Duodenal mucosa (tissue), 2 donors: ENCODE measurements at regions not wholly inside any gene's neighbourhood (a gene's known extent, or its start where the extent isn't known, plus 50 kb on each side); places are given as distances from the start of the nearest gene placed in this dataset.

Experiments
- H3K27ac ChIP-seq: one replicate; pipeline ENCODE4 v1.7.0; 2013; ENCODE audit warnings: low read depth, low read length
- H3K27me3 ChIP-seq, 2 donors: one replicate each; pipeline ENCODE4 v1.7.0; 2013; ENCODE audit warnings: low read length in 2 of 2, control low read depth in 1 of 2; ENCODE audit not compliant: insufficient read depth in 2 of 2, control insufficient read depth in 1 of 2
- H3K36me3 ChIP-seq, 2 donors: one replicate each; pipeline ENCODE4 v1.7.0; 2013; ENCODE audit warnings: low read length in 2 of 2, control low read depth in 1 of 2; ENCODE audit not compliant: insufficient read depth in 2 of 2, control insufficient read depth in 1 of 2
- H3K4me1 ChIP-seq, 2 donors: one replicate each; pipeline ENCODE4 v1.7.0; 2013; ENCODE audit warnings: low read length in 2 of 2, control low read depth in 1 of 2; ENCODE audit not compliant: insufficient read depth in 2 of 2, control insufficient read depth in 1 of 2
- H3K4me3 ChIP-seq, 2 donors: one replicate each; pipeline ENCODE4 v1.7.0; 2013; ENCODE audit warnings: low read length in 2 of 2, low read depth in 1 of 2
- H3K9ac ChIP-seq, 2 donors: one replicate each; pipeline ENCODE4 v1.7.0; 2013; ENCODE audit warnings: low read length in 2 of 2, low read depth in 1 of 2
- H3K9me3 ChIP-seq, 2 donors: one replicate each; pipeline ENCODE4 v1.7.0; 2013; ENCODE audit warnings: low read length in 2 of 2, control low read depth in 1 of 2; ENCODE audit not compliant: control insufficient read depth in 1 of 2

- no peak overlapping the region for H3K4me3 ChIP-seq
- no peaks in the 10 kb centered on the region for H3K27me3 ChIP-seq
- no peak overlapping the region for H3K27ac ChIP-seq
- H3K36me3 ChIP-seq = no peaks in the 10 kb centered on the region
- no peak overlapping the region for H3K9ac ChIP-seq
- peaks cover 0 to 9% of the 10 kb centered on the region in 2 donors for H3K9me3 ChIP-seq
- no peaks in the 10 kb centered on the region for H3K4me1 ChIP-seq
Measured at GRCh38 chr5:15354021-15354420, 146.0 kb upstream of the FBXL7 start.

- no peak overlapping the region for H3K4me3 ChIP-seq
- no peak overlapping the region for H3K9ac ChIP-seq
- no peak overlapping the region for H3K27ac ChIP-seq
- H3K9me3 ChIP-seq = peaks cover 0 to 9% of the 10 kb centered on the region in 2 donors
- no peaks in the 10 kb centered on the region for H3K27me3 ChIP-seq
- no peaks in the 10 kb centered on the region for H3K4me1 ChIP-seq
- H3K36me3 ChIP-seq = no peaks in the 10 kb centered on the region
Measured at GRCh38 chr5:15353086-15353645, 146.8 kb upstream of the FBXL7 start.

GRCh38 chr5:15350614-15351013 lies 149.4 kb upstream of the FBXL7 start:
- Histone ChIP-seq H3K9me3 (peaks cover 0 to 5% of the 10 kb centered on the region in 2 donors), H3K27me3 (no peaks in the 10 kb centered on the region), H3K27ac (no peak overlapping the region), H3K4me3 (no peak overlapping the region), H3K4me1 (no peaks in the 10 kb centered on the region), H3K9ac (no peak overlapping the region), H3K36me3 (no peaks in the 10 kb centered on the region)

GRCh38 chr5:15346738-15347137 lies 153.2 kb upstream of the FBXL7 start:
- Histone ChIP-seq H3K36me3 (no peaks in the 10 kb centered on the region), H3K4me3 (no peak overlapping the region), H3K27me3 (no peaks in the 10 kb centered on the region), H3K4me1 (no peaks in the 10 kb centered on the region), H3K9ac (no peak overlapping the region), H3K9me3 (peaks cover 0 to 4% of the 10 kb centered on the region in 2 donors), H3K27ac (no peak overlapping the region)

GRCh38 chr5:15344954-15345353 lies 155.0 kb upstream of the FBXL7 start:
- Histone ChIP-seq H3K36me3 (no peaks in the 10 kb centered on the region), H3K9me3 (peaks cover 0 to 9% of the 10 kb centered on the region in 2 donors), H3K4me3 (no peak overlapping the region), H3K27ac (no peak overlapping the region), H3K9ac (no peak overlapping the region), H3K27me3 (no peaks in the 10 kb centered on the region), H3K4me1 (no peaks in the 10 kb centered on the region)

DNA sequence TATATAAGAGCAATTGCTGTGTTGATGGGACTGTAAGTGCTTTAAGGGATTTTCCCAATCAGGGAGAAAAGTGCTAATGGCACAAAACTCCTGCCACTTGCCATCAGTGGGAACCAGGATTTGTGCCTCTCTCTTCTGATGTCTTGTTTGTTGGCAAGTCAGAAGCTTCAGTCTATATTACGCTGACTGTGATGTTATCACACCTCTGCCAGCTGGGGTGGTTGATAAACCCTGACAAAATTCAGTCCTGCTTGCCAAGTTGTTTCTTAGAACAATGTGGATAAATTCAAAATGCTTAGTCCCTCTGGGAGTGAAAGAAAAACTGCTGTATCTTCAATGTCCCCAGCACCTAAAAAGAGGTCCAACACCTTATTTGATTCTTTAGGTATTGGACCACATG lies 161.4 kb upstream of the FBXL7 start:
- Histone ChIP-seq H3K4me3 (no peak overlapping the region), H3K27me3 (no peaks in the 10 kb centered on the region), H3K9ac (no peak overlapping the region), H3K9me3 (peaks cover 0 to 5% of the 10 kb centered on the region in 2 donors), H3K27ac (no peak overlapping the region), H3K4me1 (no peaks in the 10 kb centered on the region), H3K36me3 (no peaks in the 10 kb centered on the region)

DNA sequence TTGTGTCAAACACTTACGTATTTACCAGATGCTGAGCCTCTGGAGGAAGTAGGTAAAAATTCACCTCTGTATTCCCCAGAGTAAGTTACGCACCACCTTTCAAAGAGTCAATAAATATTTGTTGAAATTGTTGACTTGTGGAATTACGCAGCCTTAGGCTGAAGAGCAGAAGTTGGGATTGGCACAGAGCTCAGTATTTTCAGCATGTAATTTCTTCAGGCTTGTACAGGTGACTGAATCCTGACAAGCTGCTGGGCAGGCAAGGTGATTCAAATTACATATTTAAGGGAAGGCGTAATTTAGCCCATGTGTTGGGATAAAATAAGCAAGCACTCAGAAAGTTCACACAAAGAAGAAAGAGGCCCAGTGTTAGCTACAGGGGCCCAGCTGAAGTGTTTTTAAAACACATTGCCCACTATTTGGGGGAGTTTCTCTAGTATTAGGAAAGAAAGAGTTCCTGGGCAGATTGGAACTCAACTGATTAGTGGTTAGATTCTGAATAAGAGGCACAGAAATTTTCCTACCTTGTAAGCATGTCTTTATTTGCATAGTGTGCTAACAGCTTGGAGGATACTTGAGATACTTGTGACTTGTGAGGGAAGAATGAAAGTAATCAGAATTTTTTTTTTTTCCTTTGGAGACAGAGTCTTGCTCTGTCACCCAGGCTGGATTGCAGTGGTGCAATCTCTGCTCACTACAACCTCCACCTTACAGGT lies 165.3 kb upstream of the FBXL7 start:
- Histone ChIP-seq H3K4me1 (no peaks in the 10 kb centered on the region), H3K27ac (no peak overlapping the region), H3K9me3 (peaks cover 0 to 4% of the 10 kb centered on the region in 2 donors), H3K4me3 (no peak overlapping the region), H3K36me3 (no peaks in the 10 kb centered on the region), H3K27me3 (no peaks in the 10 kb centered on the region), H3K9ac (no peak overlapping the region)

GRCh38 chr5:15333091-15333490 lies 166.9 kb upstream of the FBXL7 start:
- no peak overlapping the region for H3K4me3 ChIP-seq
- no peak overlapping the region for H3K9ac ChIP-seq
- no peak overlapping the region for H3K27ac ChIP-seq
- no peaks in the 10 kb centered on the region for H3K4me1 ChIP-seq
- peaks cover 0 to 4% of the 10 kb centered on the region in 2 donors for H3K9me3 ChIP-seq
- no peaks in the 10 kb centered on the region for H3K27me3 ChIP-seq
- H3K36me3 ChIP-seq = no peaks in the 10 kb centered on the region

- H3K27me3 ChIP-seq = no peaks in the 10 kb centered on the region
- H3K27ac ChIP-seq = no peak overlapping the region
- H3K9me3 ChIP-seq = peaks cover 0 to 5% of the 10 kb centered on the region in 2 donors
Measured at GRCh38 chr5:15326932-15327331, 173.0 kb upstream of the FBXL7 start.

DNA sequence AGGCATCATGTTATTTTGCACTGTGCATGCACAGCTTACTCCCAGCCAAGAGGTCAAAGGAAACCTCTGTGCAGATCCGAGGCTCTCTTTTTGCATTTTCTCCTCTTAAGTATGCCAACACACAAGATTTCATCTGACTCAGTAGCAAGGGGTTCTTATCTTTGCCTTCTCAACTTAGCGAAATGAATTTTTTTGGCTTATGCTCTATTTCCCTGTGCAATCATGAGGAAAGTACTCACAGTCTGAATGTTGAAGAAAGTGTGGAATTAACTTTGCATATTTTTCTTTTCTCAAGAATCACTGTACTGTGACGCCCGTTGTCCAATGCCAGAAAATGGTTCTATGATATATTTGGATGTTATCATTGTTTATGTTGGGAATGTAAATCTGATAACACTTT lies 173.5 kb upstream of the FBXL7 start:
- H3K9ac ChIP-seq = no peak overlapping the region
- no peaks in the 10 kb centered on the region for H3K4me1 ChIP-seq
- H3K27me3 ChIP-seq = no peaks in the 10 kb centered on the region
- H3K9me3 ChIP-seq = peaks cover 0 to 5% of the 10 kb centered on the region in 2 donors
- H3K36me3 ChIP-seq = no peaks in the 10 kb centered on the region
- no peak overlapping the region for H3K27ac ChIP-seq
- no peak overlapping the region for H3K4me3 ChIP-seq

More at GRCh38 chr5:15326932-15327331, 173.0 kb upstream of the FBXL7 start:
- Histone ChIP-seq H3K4me1 (no peaks in the 10 kb centered on the region), H3K4me3 (no peak overlapping the region), H3K9ac (no peak overlapping the region), H3K36me3 (no peaks in the 10 kb centered on the region)
